Hematopoietic multipotent progenitor cell treated with erythropoietin and hydrocortisone succinate and interleukin-3 and kit ligand, for 15 days (in vitro differentiated cells): ENCODE measurements at regions not wholly inside any gene's neighbourhood (a gene's known extent, or its start where the extent isn't known, plus 50 kb on each side); places are given as distances from the start of the nearest gene placed in this dataset.
A peak's percentile ranks its signal among the peaks of the same experiment; 100 is the strongest.
"Not testable (repeated sequence)": the region's sequence is repeated elsewhere in the genome, so short reads cannot be mapped to it uniquely, and the experiment has no call there.

ENCODE experiments used
- DNase-seq: peaks from one replicate; pipeline ENCODE4 v3.0.0-alpha.2; 2015; ENCODE audit warnings: low spot score

- DNase-seq, result no peak
These were observed 344.5 kb upstream of the RASGEF1B start for GRCh38 chr4:81816031-81816761.

DNA sequence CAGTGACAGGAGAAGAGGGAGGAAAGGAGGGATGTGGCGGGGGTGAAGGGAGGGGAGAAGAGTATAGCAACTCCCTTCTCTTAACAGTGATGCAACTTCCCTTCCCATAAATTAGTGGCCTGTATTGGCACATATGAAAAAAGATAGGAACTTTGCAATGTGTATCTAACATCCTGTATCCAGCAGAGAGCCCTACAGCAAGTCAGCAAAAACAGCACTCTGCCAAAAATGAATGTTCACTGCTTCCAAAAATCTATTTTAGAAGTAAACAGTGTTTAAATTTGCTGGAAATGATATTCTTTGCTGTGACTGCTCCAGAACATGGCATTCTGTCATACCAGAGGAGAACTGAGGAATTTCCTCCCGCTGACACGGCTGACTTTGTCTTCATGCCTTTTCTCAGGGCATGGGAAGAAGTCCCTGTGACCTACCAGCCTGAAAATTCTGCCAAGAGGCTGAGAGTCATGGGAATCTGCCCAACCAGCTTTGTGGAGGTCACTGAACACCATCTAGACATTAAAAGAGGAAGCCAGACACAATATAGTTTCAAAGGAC, 343.4 kb upstream of the RASGEF1B start:
- DNase-seq, result no peak

- DNase-seq, result no peak
These were observed 340.0 kb upstream of the RASGEF1B start for GRCh38 chr4:81811562-81812293.

DNA sequence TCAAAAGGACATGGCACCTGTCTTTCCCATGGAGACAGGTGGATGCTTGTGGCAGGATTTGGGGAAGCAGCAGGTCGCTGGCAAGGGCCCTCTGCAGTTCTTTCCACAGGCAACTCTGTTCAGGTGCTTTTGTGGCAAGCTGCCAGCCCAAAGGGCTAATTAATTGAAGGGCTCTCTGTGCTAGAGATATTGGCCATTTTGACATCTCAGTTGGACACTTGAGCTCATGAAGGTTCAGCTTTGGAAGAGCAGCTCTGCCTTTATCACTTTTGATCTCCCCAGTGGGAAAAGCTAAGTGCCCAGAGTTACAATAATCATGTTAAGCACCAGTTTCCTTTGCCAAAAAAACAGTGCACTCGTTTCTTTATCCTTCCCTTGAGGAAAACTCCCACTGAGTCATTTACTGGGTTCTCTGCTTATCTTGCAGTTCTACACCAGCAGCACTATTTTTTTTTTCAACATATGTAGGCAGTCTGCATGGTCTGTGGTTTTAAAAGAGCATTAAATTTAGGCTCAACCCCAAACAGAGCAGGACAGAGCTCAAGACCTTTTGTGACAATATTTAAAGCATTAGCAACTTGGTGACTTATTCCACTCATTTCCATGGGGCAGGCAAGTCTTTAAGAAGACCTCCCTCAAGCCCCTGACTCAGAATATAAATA, 336.4 kb upstream of the RASGEF1B start:
- DNase-seq, result peak; percentile 74

GRCh38 chr4:81807386-81807785, 335.7 kb upstream of the RASGEF1B start:
- DNase-seq, result no peak

- peak; percentile 67 for DNase-seq
These were observed 334.8 kb upstream of the RASGEF1B start for GRCh38 chr4:81806485-81806884.

- no peak for DNase-seq
These were observed 333.1 kb upstream of the RASGEF1B start for GRCh38 chr4:81804849-81805248.

- DNase-seq, result no peak
These were observed 330.7 kb upstream of the RASGEF1B start for GRCh38 chr4:81802285-81802846.

GRCh38 chr4:81799371-81799770, 327.7 kb upstream of the RASGEF1B start:
- DNase-seq, result no peak

DNA sequence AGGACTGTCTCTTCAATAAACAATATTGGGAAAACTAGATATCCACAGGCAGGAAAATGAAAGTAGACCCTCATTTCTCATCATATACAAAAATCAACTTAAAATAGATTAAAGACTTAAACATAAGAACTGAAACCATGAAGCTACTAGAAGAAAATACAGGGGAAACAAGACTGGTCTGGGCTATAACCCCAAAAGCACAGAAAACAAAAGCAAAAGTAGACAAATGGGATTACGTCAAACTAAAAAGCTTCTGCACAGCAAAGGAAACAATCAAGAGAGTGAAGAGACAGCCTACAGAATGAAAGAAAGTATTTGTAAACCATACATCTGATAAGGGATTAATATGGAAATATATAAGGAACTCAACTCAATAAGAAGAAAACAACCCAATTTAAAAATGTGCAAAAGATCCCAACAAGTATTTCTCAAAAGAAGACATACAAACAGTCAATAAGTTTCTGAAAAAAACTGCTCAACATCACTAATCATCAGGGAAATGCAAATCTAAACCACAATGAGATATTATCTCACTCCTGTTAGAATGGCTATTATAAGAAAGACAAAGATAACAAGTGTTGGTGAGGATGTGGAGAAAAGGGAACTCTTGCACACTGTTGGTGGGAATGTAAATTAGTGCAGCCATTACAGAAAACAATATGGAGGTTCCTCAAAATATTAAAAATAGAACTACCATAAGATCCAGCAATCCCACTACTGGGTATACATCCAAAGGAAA, 325.3 kb upstream of the RASGEF1B start:
- DNase-seq, result no peak

DNA sequence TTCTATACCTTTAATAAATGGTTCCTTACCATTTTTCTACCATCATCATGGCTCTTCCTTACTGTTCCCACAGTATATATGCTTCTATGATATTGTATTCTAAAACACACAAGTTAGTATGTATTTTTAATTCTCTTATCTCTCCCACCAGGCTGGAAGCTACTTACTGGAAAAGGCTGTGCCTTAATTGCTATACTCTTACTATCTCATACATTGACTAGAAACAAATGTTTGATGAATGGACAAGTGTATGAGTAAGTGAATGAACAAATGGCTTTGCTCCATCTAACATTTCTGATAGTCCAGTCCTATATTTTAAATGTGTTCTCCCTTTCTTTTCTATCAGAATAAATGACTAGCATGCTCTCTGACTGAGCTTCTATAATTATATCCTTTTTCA, 320.8 kb upstream of the RASGEF1B start:
- peak; percentile 57 for DNase-seq

DNA sequence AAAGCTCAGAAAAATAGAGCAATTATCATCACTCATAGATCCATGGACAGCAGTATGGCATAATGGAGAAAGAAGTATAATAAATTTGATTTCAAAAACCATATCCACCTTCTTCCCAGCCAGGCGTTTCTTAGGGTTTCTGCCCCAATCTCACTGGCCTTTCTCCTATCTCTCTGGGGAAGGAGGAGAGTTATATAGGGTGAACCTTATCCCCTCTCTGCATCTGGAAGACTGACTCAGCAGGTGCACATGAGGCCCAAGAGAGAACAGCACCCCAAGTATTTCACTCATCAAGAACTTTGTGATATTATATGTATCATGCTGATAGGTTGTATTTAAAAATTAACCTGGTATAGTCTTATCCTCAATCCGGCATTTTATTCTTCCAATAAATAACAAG, 318.8 kb upstream of the RASGEF1B start:
- peak; percentile 91 for DNase-seq

- peak; percentile 40 for DNase-seq
These were observed 318.2 kb upstream of the RASGEF1B start for GRCh38 chr4:81789741-81790399.

- DNase-seq, result no peak
These were observed 317.5 kb upstream of the RASGEF1B start for GRCh38 chr4:81789158-81789557.

DNA sequence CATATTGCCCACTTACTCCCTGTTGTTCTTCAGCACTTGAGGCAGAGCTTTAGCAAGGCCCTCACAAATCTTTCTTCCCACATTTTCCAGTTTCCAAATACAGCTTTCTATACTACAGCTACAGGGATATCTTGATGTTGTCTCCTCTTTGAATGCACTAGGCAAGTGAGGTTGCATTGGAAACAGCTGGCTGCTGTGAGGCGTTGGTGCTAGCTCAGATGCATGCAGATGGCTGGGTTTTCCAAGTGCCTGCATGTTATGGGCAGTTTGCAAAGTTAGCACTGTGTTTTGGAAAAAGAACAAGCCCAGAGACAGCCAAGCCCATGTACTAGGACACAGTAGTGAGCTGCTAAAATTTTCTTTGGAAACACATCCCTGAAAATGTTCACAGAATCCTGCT, 315.1 kb upstream of the RASGEF1B start:
- DNase-seq, result peak; percentile 18

DNA sequence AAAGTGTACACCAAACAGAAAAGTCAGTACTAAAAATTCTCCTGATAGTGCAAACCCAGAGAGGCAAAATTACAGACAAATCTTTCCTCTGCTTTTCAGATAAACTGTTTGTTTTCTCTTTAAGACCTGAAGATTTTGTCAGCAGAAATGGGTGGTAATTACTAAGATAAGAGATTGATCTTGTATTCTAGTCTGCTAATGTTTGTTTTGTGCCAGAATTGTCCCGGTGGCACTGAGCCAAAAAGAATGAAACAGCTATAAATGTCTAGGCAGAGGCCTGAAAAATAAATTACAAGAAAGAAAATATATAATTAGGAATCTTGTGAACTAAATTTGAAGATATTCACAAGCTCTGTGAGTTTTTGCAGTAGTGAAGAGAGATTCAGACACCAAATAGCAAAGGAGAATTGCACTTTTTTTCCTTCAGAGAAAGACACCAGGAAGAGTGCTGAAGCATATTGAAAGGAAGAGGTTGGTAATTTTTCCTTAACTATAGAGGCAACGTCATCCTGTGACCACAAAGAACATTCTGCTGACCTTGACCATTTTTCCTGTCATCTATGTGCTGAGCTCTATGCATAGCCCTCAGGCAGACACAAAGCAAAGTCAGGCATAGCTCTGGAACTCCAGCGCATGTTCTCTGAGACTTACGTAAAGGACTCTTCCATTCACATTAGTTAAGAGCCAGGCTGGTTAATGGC, 314.5 kb upstream of the RASGEF1B start:
- DNase-seq, result peak; percentile 81

GRCh38 chr4:81785338-81785737, 313.6 kb upstream of the RASGEF1B start:
- no peak for DNase-seq

DNA sequence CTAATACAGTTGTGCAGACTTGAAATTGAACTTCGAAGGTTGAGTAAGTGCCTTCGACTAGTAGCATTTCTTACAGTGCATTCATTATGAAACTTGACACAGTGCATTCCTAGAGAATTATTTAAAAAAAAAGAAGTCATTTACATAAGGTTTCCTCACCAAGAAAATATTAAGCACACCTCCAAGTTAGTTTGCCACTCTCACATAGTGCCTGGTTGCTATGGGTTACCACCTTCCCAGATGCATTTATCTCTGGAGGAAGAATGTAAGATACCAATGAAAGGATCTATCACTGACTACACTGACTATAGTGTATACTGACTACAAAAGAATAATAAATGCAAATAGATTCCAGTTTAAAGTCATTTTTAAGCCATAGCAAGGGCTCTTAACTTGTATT, 311.9 kb upstream of the RASGEF1B start:
- DNase-seq, result no peak

- DNase-seq, result no peak
These were observed 310.1 kb upstream of the RASGEF1B start for GRCh38 chr4:81781799-81782198.

- DNase-seq, result not testable (repeated sequence)
These were observed 306.0 kb upstream of the RASGEF1B start for GRCh38 chr4:81777718-81778117.

DNA sequence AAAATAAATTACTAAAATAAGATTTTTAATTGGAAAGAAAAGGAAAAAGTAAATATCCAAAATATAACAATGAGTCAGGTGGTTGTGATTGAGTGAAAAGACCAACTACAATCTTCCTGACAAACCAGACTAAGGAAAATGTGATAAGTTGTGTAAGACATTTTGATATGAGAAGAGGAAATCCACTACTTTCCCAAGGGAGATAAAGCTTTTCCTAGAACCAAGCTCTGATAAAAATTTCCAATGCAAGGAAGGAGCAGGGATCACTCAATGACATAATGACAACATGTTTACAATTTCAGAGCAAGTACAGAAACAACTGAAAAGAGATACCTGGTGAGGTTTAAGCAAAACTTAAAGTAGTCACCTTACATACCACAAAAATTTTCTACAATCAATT, 305.1 kb upstream of the RASGEF1B start:
- no peak for DNase-seq
